WTC11 (cell line): ENCODE measurements at regions not wholly inside any gene's neighbourhood (a gene's known extent, or its start where the extent isn't known, plus 50 kb on each side); places are given as distances from the start of the nearest gene placed in this dataset.

Experiments
- ATAC-seq: fragments of 200-7000 bp; cut with Tn5 transposase; 2 replicates; pipeline ENCODE4 v1.10.0; 2021; ENCODE audit warnings: mild to moderate bottlenecking, moderate library complexity
- CTCF ChIA-PET: fragments of 300-600 bp; sonication (Branson Sonifier 250); formaldehyde crosslinking; loops from one replicate; lab custom pipeline; 2021; ENCODE audit warnings: antibody characterized with exemption; lab: Charles Lee
- POLR2A ChIA-PET: fragments of 350-600 bp; sonication (Branson Sonifier 250); formaldehyde crosslinking; loops from one replicate; lab custom pipeline; 2021; ENCODE audit warnings: antibody characterized with exemption; lab: Charles Lee
- DNase-seq: peaks from one replicate; pipeline ENCODE4 v3.0.0; 2021; ENCODE audit warnings: low spot score
- H3K27ac Mint-ChIP-seq: 2 replicates; pipeline ENCODE4 v1.8.0; 2021; ENCODE audit warnings: mixed read lengths
- H3K27me3 Mint-ChIP-seq: 2 replicates; pipeline ENCODE4 v1.8.0; 2021; ENCODE audit warnings: low read depth, mild to moderate bottlenecking, moderate library complexity, mixed read lengths
- H3K36me3 Mint-ChIP-seq: 2 replicates; pipeline ENCODE4 v1.8.0; 2021; ENCODE audit warnings: mixed read lengths
- H3K4me1 Mint-ChIP-seq: 2 replicates; pipeline ENCODE4 v1.8.0; 2022; ENCODE audit warnings: mixed read lengths
- H3K4me3 Mint-ChIP-seq: 2 replicates; pipeline ENCODE4 v1.8.0; 2021; ENCODE audit warnings: mild to moderate bottlenecking, moderate library complexity, mixed read lengths
- H3K9me3 Mint-ChIP-seq: 2 replicates; pipeline ENCODE4 v1.8.0; 2021; ENCODE audit warnings: mixed read lengths
- AFF4 ChIP-seq: sonication (generic); formaldehyde crosslinking; IDR thresholded peaks from 2 replicates; pipeline ENCODE4 v1.8.1; 2023; ENCODE audit warnings: mild to moderate bottlenecking, missing genetic modification reagents, borderline replicate concordance
- AR ChIP-seq: fragments of 250-450 bp; sonication (Bioruptor Pico); IDR thresholded peaks from 2 replicates; pipeline ENCODE4 v1.9.0; 2021; ENCODE audit warnings: mild to moderate bottlenecking
- FOXP4 ChIP-seq: sonication (generic); formaldehyde crosslinking; IDR thresholded peaks from 2 replicates; pipeline ENCODE4 v1.8.0; 2022; ENCODE audit warnings: mild to moderate bottlenecking, missing genetic modification reagents
- HMGXB4 ChIP-seq: sonication (generic); formaldehyde crosslinking; IDR thresholded peaks from 2 replicates; pipeline ENCODE4 v1.8.1; 2023; ENCODE audit warnings: mild to moderate bottlenecking, moderate library complexity, missing genetic modification reagents
- MAX ChIP-seq: sonication (generic); formaldehyde crosslinking; IDR thresholded peaks from 2 replicates; pipeline ENCODE4 v1.8.0; 2022; ENCODE audit warnings: mild to moderate bottlenecking, missing genetic modification reagents
- NFE2L1 ChIP-seq: sonication (generic); formaldehyde crosslinking; IDR thresholded peaks from 2 replicates; pipeline ENCODE4 v1.8.1; 2023; ENCODE audit warnings: missing genetic modification reagents
- PRRX2 ChIP-seq: fragments of 250-450 bp; sonication (Bioruptor Pico); IDR thresholded peaks from 2 replicates; pipeline ENCODE4 v1.8.0; 2021; ENCODE audit warnings: mild to moderate bottlenecking
- TCF7 ChIP-seq: sonication (generic); formaldehyde crosslinking; IDR thresholded peaks from 2 replicates; pipeline ENCODE4 v1.8.0; 2022; ENCODE audit warnings: mild to moderate bottlenecking, low read depth, missing genetic modification reagents, moderate library complexity
- TP53 ChIP-seq: sonication (generic); formaldehyde crosslinking; IDR thresholded peaks from 2 replicates; pipeline ENCODE4 v1.8.1; 2023; ENCODE audit warnings: mild to moderate bottlenecking, missing genetic modification reagents
- USF1 ChIP-seq: sonication (generic); formaldehyde crosslinking; IDR thresholded peaks from 2 replicates; pipeline ENCODE4 v1.8.0; 2022; ENCODE audit warnings: mild to moderate bottlenecking, missing genetic modification reagents
- ZNF423 ChIP-seq: fragments of 250-450 bp; sonication (Bioruptor Pico); IDR thresholded peaks from 2 replicates; pipeline ENCODE4 v2.1.2; 2022; ENCODE audit warnings: mild to moderate bottlenecking, moderate library complexity

GRCh38 chr13:23129331-23129730, 51.4 kb upstream of the SGCG start:
- no peak overlapping the region for H3K27ac Mint-ChIP-seq
- CTCF ChIA-PET = interaction anchor here (1.3 kb wide), 1 partner anchor 109 kb away, joined by 4 read pairs; no protein-coding TSS in a partner anchor
- no peak for ATAC-seq

More at GRCh38 chr13:23129331-23129730, 51.4 kb upstream of the SGCG start:
- H3K4me3 Mint-ChIP-seq = no peak overlapping the region
- peaks cover 10% of the 10 kb centered on the region; the same call in 1 of the 2 replicates for H3K9me3 Mint-ChIP-seq
- H3K4me1 Mint-ChIP-seq = no peaks in the 10 kb centered on the region
- H3K36me3 Mint-ChIP-seq = no peaks in the 10 kb centered on the region
- TF ChIP-seq ZNF423 (no peak), PRRX2 (CRISPR knock-in tag) (no peak), AR (no peak), USF1 (CRISPR knock-in tag) (no peak), TCF7 (CRISPR knock-in tag) (no peak), MAX (CRISPR knock-in tag) (no peak), HMGXB4 (CRISPR knock-in tag) (no peak), AFF4 (no peak), TP53 (CRISPR knock-in tag) (no peak), NFE2L1 (CRISPR knock-in tag) (no peak), FOXP4 (no peak)
- TF ChIP-seq, all 79 proteins: peak for 0
- H3K27me3 Mint-ChIP-seq = no peaks in the 10 kb centered on the region
- POLR2A ChIA-PET = interaction anchor here (0.5 kb wide), 1 partner anchor 9 kb away, joined by 3 read pairs; no protein-coding TSS in a partner anchor
- no peak for DNase-seq
